AG08396 (cell line): ENCODE measurements at regions not wholly inside any gene's neighbourhood (a gene's known extent, or its start where the extent isn't known, plus 50 kb on each side); places are given as distances from the start of the nearest gene placed in this dataset.
"Not testable (repeated sequence)": the region's sequence is repeated elsewhere in the genome, so short reads cannot be mapped to it uniquely, and the experiment has no call there.

Experiments used
- DNase-seq: peaks from one replicate; pipeline ENCODE4 v3.0.0; 2012; ENCODE audit warnings: low spot score, mixed read lengths

DNA sequence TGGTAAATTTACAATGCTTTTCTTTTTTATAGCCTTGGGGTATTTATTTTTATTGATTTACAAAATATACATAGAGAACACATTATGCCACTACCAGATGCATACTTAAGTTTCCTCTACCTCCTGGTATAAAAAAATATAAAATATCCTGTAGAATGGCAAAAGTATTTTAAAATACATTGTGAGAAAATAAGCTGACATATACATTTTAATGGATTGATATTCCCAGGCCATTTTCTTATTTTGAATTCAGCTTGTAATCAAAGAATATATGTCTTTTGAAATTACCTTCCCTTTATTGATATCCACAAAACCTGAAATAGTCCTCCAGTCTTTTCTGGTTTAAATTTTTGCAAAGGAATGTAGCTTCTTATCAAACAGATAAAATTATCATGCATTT is 923.9 kb downstream of the CDH18 start:
- no peak for DNase-seq

DNA sequence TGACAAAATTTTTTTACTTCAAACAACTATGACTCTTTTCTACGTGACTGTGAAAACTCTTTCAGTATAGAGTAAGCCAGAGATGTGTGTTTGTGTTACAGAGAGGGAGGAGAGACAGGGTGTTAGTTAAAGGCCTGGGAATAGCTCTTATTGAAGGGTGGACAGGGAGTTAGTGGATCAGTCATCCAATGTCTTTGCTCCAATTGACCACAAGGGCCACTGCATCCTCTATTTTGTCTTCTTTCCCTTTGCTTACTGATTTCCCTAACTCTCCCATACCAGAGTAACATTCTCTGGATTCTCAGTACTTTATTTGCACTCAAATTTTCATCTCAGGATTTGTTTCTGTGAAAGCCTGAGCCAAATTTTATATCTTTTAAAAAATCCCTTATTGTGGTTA is 920.3 kb downstream of the CDH18 start:
- DNase-seq, result no peak

DNA sequence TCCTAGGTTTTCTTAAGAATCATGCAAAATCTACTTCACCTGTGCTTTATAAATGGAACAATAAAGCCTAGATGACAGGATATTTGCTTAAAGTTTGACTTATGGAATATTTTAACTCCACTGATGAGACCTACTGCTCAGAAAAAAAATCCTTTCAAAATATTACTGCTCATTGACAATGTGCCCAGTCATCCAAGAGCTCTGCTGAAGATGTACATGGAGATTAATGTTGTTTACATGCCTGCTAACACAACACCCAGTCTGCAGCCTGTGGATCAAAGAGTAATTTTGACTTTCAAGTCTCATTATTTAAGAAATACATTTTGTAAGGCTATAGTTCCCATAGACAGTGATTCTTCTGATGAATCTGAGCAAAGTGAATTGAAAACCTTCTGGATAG is 889.6 kb downstream of the CDH18 start:
- no peak for DNase-seq

DNA sequence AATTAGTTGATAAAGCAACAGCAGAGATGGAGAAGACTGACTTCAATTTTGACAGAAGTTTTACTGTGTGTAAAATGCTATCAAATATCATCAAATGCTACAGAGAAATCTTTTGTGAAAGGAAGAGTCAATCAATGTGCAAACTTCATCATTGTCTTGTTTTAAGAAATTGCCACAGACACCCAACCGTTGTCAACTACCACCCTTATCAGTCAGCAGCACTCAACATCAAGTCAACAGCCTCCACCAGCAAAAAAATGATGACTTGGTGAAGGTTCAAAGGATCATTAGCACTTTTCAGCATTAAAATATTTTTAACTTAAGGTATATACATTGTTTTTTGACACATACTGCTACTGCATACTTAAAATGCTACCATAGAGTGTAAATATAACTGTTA is 888.8 kb downstream of the CDH18 start:
- no peak for DNase-seq

DNA sequence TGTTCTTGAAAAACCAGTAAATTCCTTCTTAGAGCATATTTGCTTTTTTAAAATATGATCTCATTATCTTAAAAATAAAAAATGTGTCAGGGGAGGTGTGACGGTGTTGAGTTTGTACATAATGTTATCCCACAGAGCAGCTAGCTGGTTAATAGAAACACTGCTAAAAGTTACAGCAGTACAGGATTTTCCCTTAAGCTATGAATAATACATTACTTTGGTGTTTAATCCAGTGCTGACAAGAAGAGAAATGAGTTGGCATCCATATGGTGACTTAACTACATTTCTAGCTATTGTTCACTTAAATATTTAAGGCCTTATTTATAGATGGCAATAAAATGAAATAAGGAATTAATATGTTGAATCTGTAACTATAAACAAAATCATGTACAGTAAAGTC is 883.1 kb downstream of the CDH18 start:
- no peak for DNase-seq

DNA sequence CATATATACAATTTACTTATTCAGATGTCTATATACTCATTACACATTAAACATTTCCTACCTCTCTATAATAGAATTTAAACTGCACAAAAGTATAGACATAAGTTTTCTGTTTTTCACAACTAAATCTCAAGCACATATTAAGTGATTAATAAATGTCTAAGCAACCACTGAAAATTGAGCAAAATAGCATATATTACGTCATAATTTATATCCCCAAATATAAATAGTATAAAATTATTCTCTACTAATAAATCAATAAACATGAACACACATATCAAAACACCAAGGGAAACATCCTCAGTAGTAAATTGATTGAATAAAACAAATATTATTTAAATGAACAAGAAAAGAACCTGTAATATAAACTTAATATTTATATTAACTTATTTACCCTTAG is 865.1 kb downstream of the CDH18 start:
- no peak for DNase-seq

DNA sequence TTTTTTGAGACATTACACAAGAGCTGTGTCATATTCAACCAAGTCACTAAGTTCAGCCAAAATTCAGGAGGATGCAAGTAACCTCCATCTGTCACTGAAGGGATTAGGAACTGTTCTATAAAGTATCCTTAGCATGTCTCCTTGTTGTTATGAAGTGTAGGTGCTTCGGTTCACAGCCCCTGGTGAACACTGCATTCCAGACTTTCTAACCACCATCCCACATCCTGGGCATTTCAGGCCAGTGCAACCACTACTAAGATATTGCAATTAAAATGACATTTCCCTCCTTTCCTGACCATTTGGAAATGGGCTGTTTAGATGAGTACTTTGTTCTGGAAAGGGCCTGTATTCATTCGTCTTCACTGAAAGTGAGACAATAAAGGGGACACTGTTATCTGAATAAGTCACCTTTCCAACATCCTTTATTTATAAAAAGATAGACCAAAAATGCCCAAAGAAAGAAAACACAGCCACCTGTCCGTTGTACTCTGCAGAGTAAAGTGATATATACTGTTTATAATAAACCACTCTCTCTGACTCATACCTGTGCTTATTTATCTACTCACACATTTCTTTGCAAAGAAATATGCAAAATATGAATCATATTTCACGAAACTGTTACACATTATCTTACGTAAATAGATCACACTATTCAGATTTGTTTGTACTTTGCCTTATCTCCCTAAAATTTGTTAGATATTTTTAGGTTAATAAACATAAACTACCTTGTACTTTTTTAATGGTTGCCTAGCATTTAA is 861.9 kb downstream of the CDH18 start:
- DNase-seq, result no peak

DNA sequence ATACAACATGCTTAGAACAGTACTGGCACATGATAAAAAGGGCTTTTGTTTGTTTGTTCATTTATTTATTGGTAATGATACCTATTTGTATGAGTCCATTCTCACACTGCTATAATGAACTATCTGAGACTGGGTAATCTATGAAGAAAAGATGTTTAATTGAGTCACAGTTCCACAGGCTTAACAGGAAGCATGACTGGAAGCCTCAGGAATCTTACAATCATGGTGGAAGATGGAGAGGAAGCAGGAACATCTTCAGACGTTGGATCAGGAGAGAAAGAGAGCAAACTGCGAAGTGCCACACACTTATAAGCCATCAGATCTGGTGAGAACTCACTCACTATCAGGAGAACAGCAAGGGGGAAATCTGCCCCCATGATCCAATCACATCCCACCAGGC is 847.7 kb downstream of the CDH18 start:
- DNase-seq, result no peak

DNA sequence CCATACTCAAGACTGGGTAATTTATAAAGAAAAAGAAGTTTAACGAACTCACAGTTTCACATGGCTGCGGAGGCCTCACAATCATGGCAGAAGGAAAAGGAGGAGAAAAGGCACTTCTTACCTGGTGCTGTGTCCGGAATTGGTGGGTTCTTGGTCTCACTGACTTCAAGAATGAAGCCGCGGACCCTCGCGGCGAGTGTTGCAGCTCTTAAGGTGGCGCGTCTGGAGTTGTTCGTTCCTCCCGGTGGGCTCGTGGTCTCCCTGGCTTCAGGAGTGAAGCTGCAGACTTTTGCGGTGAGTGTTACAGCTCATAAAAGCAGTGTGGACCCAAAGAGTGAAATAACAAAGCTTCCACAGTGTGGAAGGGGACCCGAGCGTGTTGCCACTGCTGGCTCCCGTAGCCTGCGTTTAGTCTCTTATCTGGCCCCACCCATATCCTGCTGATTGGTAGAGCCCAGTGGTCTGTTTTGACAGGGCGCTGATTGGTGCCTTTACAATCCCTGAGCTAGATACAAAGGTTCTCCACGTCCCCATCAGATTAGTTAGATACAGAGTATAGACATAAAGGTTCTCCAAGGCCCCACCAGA is 846.0 kb downstream of the CDH18 start:
- DNase-seq, result not testable (repeated sequence)

DNA sequence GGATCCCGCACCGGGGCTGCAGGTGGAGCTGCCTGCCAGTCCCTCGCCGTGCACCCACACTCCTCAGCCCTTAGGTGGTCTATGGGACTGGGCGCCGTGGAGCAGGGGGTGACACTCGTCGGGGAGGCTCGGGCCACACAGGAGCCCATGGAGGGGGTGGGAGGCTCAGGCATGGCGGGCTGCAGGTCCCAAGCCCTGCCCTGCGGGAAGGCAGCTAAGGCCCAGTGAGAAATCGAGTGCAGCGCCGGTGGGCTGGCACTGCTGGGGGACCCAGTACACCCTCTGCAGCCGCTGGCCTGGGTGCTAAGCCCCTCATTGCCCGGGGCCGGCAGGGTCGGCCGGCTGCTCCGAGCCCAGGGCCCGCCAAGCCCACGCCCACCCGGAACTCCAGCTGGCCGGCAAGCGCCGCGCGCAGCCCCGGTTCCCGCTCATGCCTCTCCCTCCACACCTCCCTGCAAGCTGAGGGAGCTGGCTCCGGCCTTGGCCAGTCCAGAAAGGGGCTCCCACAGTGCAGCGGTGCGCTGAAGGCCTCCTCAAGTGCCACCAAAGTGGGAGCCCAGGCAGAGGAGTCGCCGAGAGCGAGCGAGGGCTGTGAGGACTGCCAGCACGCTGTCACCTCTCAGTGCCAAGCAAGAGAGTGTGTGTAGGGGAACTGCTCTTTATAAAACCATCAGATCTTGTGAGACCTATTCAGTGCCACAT is 845.1 kb downstream of the CDH18 start:
- DNase-seq, result not testable (repeated sequence)

DNA sequence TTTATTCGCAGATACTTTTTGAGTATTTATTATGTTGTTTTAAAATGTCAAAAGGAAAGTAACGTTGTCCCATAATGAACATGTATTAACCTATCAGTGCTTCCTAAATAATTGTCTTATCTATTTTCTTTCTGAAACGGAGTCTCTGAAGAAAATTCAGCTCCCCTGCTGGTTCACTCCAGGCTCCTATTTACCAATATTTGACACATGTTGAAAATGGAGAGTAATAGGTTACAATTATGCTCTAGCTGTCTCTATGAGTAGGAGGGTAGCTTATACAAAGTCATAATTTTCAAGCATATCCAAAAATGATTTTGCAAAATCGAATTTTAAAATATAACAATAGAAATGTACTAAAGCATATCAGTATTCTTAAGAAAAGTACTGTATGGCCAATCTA is 844.1 kb downstream of the CDH18 start:
- no peak for DNase-seq

DNA sequence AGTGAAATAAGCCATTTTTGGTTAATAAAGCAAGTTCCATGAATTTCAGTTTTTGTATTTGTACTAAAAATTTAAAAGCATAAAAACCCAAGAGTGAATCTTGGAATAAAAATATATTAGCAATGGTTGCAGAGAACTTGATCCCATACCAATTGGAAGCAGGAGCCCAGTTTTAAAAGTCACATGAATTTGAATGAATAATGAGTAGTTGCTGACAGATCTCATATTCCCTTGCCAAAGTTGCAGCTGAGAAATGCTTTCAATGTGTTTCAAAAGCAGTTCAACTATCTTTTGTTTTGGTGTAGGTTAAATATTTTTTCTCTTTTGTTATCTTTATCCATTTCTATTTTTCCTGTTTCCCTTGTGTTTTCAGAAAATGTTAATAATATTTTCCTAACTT is 818.6 kb downstream of the CDH18 start:
- no peak for DNase-seq

DNA sequence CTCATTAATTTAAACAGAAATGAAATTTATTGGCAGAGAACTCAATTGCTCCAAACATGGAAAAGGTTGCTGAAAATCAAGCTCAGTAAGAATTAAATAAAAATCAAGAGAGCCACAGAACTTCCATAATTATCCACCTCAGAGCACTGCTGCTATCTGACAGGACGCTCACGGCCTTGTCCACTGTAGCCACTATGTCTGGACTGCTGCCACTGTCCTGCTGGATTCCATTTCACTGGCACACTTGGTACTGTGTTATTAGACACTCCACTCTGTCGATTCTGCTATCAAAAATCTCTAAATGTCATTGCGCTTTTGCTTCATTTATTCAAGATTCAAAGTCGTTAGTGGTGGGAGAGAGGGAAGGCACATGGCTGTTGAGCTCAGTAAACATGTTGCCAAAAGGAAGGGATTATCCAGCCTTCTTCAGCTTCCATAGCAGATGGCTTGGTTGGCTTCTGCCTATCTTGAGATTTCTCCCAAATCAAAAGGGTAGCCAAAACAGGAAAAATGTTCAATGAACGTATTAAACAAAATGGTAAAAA is 815.0 kb downstream of the CDH18 start:
- no peak for DNase-seq

DNA sequence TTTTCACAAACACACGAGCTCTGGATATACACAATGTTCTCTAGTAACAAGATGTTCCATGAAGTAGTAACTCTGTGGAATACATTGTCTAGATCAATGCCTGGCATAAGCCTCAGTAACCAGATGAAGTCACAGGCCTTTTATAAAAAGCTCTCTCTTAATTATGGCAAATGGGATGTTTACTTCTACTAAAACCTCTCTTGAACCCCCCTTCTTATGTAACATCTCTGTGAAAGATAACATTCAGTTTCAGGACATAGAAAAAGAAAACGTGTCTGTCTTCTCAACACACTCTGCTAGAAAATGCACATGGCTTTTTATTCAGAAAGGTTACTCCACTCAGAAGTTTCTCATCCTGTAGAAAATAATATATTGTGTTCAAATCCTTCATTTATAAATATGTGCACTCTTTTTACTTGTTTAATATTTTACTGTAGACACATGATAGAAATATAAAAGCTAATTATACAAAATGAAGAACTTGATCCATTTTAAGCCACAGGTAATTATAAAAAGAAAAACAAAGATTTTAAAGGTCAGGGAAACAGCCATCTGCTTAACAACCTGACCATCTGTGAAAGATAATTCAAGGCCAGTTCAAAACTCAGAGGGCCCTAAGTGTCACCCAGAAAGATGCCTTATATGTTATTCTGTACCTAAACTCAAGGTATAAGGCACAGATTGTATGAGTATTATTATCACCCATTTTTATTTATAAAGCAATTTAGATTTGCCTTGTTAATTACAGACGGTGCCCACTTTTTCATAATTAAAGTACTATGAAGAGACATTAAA is 812.0 kb downstream of the CDH18 start:
- DNase-seq, result no peak

DNA sequence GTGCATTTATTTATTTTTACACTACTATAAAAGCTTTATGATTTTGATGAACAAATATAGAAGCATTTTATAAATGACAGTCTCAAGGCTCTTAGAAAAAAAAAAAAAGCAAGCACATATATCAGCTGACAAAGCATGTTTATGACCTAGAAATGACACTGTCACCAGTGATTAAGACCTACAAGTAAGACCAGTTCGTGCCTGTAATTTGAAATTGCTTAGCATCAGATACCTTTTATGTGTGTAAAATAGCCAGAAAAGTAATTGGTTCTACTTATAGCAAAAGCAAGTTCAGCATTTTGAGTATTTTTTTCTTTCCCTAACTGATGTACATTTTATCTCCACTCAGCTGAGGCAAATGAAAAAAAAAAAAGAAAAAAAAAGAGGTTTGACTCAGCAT is 808.4 kb downstream of the CDH18 start:
- no peak for DNase-seq

DNA sequence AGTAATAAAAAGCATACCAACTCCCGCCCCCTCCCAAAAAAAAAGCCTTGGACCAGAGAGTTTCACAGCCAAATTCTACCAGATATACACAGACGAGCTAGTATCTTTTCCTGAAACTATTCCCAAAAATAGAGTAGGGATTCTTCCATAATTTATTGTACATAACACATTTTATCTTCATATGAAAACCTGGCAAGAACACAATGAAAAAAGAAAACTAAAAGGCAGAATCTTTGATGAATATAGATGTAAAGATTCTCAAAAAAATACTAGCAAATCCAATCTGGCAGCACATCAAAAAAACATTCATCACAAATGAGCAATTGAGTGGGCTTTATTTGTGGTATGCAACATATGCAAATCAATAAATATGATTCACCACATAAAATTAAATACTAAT is 798.8 kb downstream of the CDH18 start:
- DNase-seq, result no peak

DNA sequence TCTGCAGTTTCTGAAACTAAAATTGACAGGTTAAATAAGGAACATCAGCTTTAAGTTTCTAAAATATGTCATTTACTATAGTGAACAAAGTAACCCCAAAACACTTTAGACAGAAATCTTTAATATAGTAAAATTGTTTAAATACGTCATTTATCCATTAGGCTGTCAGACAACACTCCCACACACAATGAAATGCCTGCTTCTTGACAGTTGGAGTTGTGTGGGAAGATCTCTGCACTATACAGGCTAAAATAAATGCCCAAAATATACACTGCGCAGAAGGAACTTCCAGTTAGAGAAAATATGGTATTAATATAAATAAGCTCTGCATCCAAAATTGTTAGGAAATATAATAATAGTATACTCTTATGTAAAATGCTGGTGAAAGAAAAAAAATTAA is 794.4 kb downstream of the CDH18 start:
- no peak for DNase-seq

DNA sequence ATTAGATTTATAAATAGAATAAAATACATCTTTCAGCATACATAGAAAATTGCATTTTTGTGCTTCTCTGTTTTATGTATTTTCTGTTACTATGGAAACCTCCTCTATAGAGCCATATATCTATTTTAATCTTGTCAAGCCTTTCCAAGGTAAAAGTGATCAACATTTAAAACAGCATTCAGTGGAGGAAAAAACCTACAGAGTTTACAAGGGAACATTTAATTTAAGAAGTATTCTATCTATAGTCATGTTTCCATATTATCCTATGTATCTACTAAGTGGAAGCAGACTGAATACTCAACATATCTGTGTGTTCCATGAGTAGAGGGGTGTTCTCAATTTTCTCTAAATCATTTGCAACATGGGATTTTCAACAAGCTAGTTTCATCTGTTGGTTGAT is 791.4 kb downstream of the CDH18 start:
- no peak for DNase-seq

DNA sequence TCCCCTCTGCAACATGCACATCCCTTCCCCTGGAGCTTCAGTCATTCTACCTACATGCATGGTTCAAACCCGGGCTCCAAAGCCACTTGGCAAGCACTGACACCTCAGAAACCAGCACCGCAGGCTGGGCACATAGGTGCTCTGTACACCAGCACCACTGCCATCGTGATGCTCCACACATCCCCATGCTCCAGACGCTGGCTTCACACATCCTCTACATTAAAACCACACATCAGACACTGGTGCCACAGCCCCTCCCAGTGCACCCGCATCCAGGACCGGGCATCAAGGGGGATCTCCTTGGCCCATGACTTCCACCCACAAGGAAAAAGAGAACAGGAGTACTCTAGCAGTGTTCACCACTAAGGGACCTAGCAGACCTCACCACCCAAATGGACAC is 787.7 kb downstream of the CDH18 start:
- no peak for DNase-seq

DNA sequence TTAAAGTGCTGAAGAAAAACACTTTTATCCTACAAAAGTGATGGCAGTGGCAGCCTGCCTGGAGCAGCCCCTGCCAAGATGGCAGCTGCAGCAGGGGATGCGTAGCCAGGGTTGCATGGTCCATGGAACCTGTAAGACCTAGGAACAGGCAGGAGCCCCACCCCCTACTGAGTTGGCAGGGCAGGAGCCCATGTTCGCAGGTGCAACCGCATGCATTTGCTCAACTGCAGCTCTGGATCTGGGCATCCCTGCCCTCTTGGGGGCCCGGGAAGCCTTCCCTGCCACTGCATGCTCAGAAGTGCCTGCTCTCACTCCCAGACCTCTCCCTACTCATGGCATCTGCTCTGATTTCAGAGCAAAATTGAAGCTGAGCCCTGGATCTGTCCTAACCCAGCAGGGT is 779.6 kb downstream of the CDH18 start:
- DNase-seq, result no peak

DNA sequence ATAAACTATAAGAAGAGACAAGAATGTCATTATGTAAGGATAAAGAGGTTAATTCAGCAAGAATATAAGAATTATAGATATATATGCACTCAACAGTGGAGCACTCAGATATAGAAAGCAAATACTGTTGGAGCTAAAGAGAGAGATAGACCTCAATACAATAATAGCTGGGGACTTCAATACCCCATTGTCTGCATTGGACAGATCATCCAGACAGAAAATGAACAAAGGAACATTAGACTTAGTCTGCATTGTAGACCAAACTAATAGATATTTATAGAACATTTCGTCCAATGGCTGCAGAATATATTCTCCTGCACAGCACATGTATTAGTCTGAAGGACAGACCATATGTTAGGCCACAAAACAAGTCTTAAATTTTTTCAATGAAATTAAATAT is 777.1 kb downstream of the CDH18 start:
- DNase-seq, result no peak

DNA sequence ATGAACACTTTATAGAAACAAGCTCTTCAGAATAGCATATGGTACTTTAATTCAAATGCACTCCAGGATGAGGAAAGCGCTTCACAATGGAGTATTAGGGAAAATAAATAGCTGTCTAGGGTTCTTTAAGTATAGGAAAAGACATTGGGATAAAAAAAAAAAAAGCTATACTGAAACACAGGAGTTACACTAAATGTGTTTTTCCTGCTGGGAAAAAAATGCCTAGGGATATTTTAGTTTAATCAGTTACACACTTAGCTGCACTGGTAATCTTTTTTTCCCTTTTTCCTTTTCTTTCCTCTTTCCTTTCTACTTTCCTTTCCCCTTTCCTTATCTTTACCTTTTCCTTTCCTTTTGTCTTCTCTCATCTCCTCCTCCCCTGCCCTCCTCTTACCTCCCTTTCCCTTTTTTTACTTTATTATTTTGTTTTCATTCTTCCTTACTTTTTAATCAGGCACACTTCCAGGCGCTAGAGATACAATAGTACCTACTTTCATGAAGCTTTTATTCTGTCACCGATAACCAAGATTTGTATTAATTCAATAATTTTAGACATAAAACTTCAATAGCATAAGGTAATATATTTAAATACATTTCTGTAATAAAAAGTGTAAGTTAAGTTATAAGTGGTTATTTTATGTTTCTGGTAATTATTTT is 758.7 kb downstream of the CDH18 start:
- no peak for DNase-seq
